ENCODE measurements at regions not wholly inside any gene's neighbourhood (a gene's known extent, or its start where the extent isn't known, plus 50 kb on each side); places are given as distances from the start of the nearest gene placed in this dataset.

- Histone ChIP-seq H2AFZ (ENCODE audit: low read length) (no peak overlapping the region), H3K4me1 (ENCODE audit: low read length) (no peaks in the 10 kb centered on the region), H4K20me1 (ENCODE audit: insufficient read depth, low read length) (no peaks in the 10 kb centered on the region), H3K27ac (ENCODE audit: low read length) (no peak overlapping the region), H3K4me2 (ENCODE audit: low read depth, low read length) (no peak overlapping the region), H3K9me3 (replicated peaks; ENCODE audit: insufficient read depth, low read length) (no peaks in the 10 kb centered on the region), H3K79me2 (ENCODE audit: low read length) (no peaks in the 10 kb centered on the region), H3K27me3 (replicated peaks; ENCODE audit: insufficient read depth, low read length) (no peaks in the 10 kb centered on the region), H3K9ac (ENCODE audit: low read length) (no peak overlapping the region), H3F3A (ENCODE audit: insufficient read depth, low read length) (no peaks in the 10 kb centered on the region), H3K4me3 (ENCODE audit: low read length) (no peak overlapping the region), H3K36me3 (replicated peaks; ENCODE audit: insufficient read depth, low read length) (no peaks in the 10 kb centered on the region), H3K9me2 (replicated peaks; ENCODE audit: insufficient read depth, low read length) (no peaks in the 10 kb centered on the region)
- TF ChIP-seq CTCF (IDR thresholded peaks at IDR 0.05; ENCODE audit: low read length), result no peak
- DNase-seq, result no peak
These were observed 135.6 kb upstream of the COX10 start for GRCh38 chr17:13933441-13934276.

GRCh38 chr17:13939222-13939621 is 130.1 kb upstream of the COX10 start:
- H3K79me2 ChIP-seq (ENCODE audit: low read length), result no peaks in the 10 kb centered on the region
- H3F3A ChIP-seq (ENCODE audit: insufficient read depth, low read length), result no peaks in the 10 kb centered on the region
- TF ChIP-seq EZH2 (optimal IDR thresholded peaks at IDR 0.05; ENCODE audit: low read depth, low read length) (no peak), CTCF (IDR thresholded peaks at IDR 0.05; ENCODE audit: low read length) (no peak), EZH2phosphoT487 (IDR thresholded peaks at IDR 0.05; ENCODE audit: low read length) (no peak)
- H2AFZ ChIP-seq (ENCODE audit: low read length), result no peak overlapping the region
- no peak overlapping the region for H3K4me3 ChIP-seq (ENCODE audit: low read length)
- H3K27me3 ChIP-seq (replicated peaks; ENCODE audit: insufficient read depth, low read length), result no peaks in the 10 kb centered on the region
- no peak overlapping the region for H3K9ac ChIP-seq (ENCODE audit: low read length)
- H3K36me3 ChIP-seq (replicated peaks; ENCODE audit: insufficient read depth, low read length), result no peaks in the 10 kb centered on the region
- no peak for DNase-seq
- no peaks in the 10 kb centered on the region for H4K20me1 ChIP-seq (ENCODE audit: insufficient read depth, low read length)
- no peaks in the 10 kb centered on the region for H3K4me1 ChIP-seq (ENCODE audit: low read length)
- no peak overlapping the region for H3K27ac ChIP-seq (ENCODE audit: low read length)
- H3K9me3 ChIP-seq (replicated peaks; ENCODE audit: insufficient read depth, low read length), result no peaks in the 10 kb centered on the region
- no peaks in the 10 kb centered on the region for H3K9me2 ChIP-seq (replicated peaks; ENCODE audit: insufficient read depth, low read length)
- H3K4me2 ChIP-seq (ENCODE audit: low read depth, low read length), result no peak overlapping the region

GRCh38 chr17:13940858-13941665 is 128.2 kb upstream of the COX10 start:
- Histone ChIP-seq H3K9me3 (replicated peaks; ENCODE audit: insufficient read depth, low read length) (no peaks in the 10 kb centered on the region), H3K79me2 (ENCODE audit: low read length) (no peaks in the 10 kb centered on the region), H2AFZ (ENCODE audit: low read length) (no peak overlapping the region), H3K9ac (ENCODE audit: low read length) (no peak overlapping the region), H3K4me3 (ENCODE audit: low read length) (no peak overlapping the region), H4K20me1 (ENCODE audit: insufficient read depth, low read length) (no peaks in the 10 kb centered on the region), H3K27ac (ENCODE audit: low read length) (no peak overlapping the region), H3K4me2 (ENCODE audit: low read depth, low read length) (no peak overlapping the region), H3K36me3 (replicated peaks; ENCODE audit: insufficient read depth, low read length) (no peaks in the 10 kb centered on the region), H3K9me2 (replicated peaks; ENCODE audit: insufficient read depth, low read length) (no peaks in the 10 kb centered on the region), H3K27me3 (replicated peaks; ENCODE audit: insufficient read depth, low read length) (no peaks in the 10 kb centered on the region), H3F3A (ENCODE audit: insufficient read depth, low read length) (no peaks in the 10 kb centered on the region), H3K4me1 (ENCODE audit: low read length) (no peaks in the 10 kb centered on the region)
- no peak for TF ChIP-seq EZH2phosphoT487 (IDR thresholded peaks at IDR 0.05; ENCODE audit: low read length)
- no peak for DNase-seq

GRCh38 chr17:13941781-13942180 is 127.5 kb upstream of the COX10 start:
- Histone ChIP-seq H3K36me3 (replicated peaks; ENCODE audit: insufficient read depth, low read length) (no peaks in the 10 kb centered on the region), H3K4me3 (ENCODE audit: low read length) (no peak overlapping the region), H3K9me2 (replicated peaks; ENCODE audit: insufficient read depth, low read length) (no peaks in the 10 kb centered on the region), H3K4me2 (ENCODE audit: low read depth, low read length) (no peak overlapping the region), H3K27me3 (replicated peaks; ENCODE audit: insufficient read depth, low read length) (no peaks in the 10 kb centered on the region), H3K9me3 (replicated peaks; ENCODE audit: insufficient read depth, low read length) (no peaks in the 10 kb centered on the region), H3F3A (ENCODE audit: insufficient read depth, low read length) (no peaks in the 10 kb centered on the region), H3K27ac (ENCODE audit: low read length) (no peak overlapping the region), H3K79me2 (ENCODE audit: low read length) (no peaks in the 10 kb centered on the region), H4K20me1 (ENCODE audit: insufficient read depth, low read length) (no peaks in the 10 kb centered on the region), H2AFZ (ENCODE audit: low read length) (no peak overlapping the region), H3K4me1 (ENCODE audit: low read length) (no peaks in the 10 kb centered on the region), H3K9ac (ENCODE audit: low read length) (no peak overlapping the region)
- TF ChIP-seq EZH2 (optimal IDR thresholded peaks at IDR 0.05; ENCODE audit: low read depth, low read length) (no peak), CTCF (IDR thresholded peaks at IDR 0.05; ENCODE audit: low read length) (no peak), EZH2phosphoT487 (IDR thresholded peaks at IDR 0.05; ENCODE audit: low read length) (no peak)
- no peak for DNase-seq
